Activated CD8-positive, alpha-beta memory T cell treated with anti-CD3 and anti-CD28 coated beads for 4 hours (primary cell): ENCODE measurements at regions not wholly inside any gene's neighbourhood (a gene's known extent, or its start where the extent isn't known, plus 50 kb on each side); places are given as distances from the start of the nearest gene placed in this dataset.
"Not testable (repeated sequence)": the region's sequence is repeated elsewhere in the genome, so short reads cannot be mapped to it uniquely, and the experiment has no call there.

ENCODE experiments used
- DNase-seq, 2 donors: peaks; one replicate each; pipeline ENCODE4 v3.0.0-alpha.2; 2020; ENCODE audit warnings: low read depth in 2 of 2

GRCh38 chr11:127864861-127865260 lies 722.5 kb downstream of the ETS1 start:
- DNase-seq = no peak

GRCh38 chr11:127862406-127862805 lies 725.0 kb downstream of the ETS1 start:
- DNase-seq = no peak

GRCh38 chr11:127859941-127860354 lies 727.4 kb downstream of the ETS1 start:
- DNase-seq = no peak

DNA sequence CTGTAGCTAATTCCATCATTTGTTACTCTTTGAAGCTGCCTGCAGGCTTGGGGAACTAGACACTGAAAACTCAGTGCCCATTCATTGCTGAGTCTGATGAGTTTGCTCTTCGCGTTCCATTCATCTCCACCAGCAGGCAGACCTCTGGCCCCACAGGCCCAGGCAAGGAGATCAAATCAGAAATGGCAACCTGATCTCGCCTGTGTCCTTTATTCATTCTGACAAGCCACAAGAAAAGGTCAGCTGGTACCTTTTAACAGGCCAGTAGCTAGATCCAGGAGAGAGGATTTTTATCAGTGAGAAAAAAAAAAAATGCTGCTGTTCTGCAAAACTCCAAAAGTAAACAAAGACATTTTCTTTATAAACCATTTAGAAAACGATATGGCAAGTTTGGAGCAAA lies 742.5 kb downstream of the ETS1 start:
- DNase-seq = no peak

GRCh38 chr11:127843483-127844396 lies 743.6 kb downstream of the ETS1 start:
- peak in 1 of 2 donors; percentile 5 for DNase-seq

DNA sequence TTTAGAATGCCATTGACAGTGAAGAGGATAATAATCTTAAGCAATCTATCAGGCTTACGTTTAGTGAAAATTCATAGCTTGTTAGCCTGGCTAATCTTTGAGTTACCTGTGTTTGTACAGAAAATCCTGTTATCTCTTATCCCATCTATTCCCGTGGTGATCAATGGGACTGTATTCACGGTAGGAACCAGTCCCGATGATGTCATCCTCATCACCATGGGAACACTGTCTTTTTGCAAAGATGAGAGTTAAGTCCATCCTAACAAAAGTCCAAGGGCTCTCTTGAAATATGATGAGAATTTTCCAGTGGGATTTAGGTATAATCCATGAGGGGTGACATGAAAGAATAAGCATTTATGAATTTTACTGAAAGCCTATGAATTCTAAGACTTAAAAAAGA lies 762.2 kb downstream of the ETS1 start:
- DNase-seq = no peak

- DNase-seq = no peak
These were observed 768.7 kb downstream of the ETS1 start for GRCh38 chr11:127818625-127819024.

GRCh38 chr11:127816962-127817361 lies 770.4 kb downstream of the ETS1 start:
- no peak for DNase-seq

GRCh38 chr11:127815331-127815730 lies 772.0 kb downstream of the ETS1 start:
- DNase-seq = no peak

- no peak for DNase-seq
These were observed 780.9 kb downstream of the ETS1 start for GRCh38 chr11:127806501-127806900.

- no peak for DNase-seq
These were observed 781.6 kb downstream of the ETS1 start for GRCh38 chr11:127805771-127806170.

DNA sequence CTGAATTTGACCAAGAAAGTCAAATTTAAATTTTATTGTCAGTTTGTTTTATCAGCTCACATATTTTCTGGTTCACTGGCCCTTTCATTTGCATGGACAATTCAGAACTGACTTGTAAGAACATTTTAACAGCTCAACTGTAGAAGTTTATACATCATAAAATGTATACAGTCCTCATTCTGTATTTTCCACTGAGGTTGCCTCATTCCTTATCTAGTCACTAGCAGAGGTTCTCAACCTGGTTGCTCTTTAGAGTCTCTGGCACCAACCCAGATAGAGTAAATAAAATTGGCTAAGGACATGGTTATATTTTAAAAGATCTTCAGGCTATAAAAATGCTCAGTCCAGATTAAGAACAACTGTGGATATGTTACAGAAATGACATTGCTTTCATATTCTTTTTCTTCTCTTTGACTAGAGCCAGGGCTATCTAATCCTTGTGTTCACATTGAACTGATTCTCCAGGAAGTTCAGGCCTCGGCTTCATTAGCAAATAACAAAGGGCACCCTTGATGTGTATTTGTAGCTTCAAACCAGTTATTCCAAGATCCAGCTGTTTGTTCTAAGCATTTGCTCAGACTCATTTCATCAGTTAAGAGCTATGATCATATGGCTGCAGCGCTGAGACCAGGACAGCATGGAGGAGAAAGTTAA lies 782.5 kb downstream of the ETS1 start:
- DNase-seq = no peak

DNA sequence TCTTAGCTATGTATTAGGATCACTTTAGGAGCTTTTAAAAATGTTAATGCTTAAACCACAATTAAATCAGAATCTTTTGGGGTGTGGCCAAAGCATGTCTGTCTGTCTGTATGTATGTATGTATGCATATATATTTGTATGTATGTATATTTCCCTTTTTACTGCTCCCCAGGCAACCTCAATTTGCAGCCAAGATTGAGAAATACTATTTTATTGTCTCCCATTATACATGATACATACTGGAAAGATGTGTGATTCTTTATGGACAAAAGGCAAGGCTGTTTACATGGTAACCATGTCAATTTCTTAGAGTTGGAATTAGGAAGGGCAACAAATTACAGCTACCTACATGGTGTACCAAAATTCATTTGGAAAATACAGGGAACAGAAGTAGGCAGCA lies 783.6 kb downstream of the ETS1 start:
- no peak for DNase-seq

DNA sequence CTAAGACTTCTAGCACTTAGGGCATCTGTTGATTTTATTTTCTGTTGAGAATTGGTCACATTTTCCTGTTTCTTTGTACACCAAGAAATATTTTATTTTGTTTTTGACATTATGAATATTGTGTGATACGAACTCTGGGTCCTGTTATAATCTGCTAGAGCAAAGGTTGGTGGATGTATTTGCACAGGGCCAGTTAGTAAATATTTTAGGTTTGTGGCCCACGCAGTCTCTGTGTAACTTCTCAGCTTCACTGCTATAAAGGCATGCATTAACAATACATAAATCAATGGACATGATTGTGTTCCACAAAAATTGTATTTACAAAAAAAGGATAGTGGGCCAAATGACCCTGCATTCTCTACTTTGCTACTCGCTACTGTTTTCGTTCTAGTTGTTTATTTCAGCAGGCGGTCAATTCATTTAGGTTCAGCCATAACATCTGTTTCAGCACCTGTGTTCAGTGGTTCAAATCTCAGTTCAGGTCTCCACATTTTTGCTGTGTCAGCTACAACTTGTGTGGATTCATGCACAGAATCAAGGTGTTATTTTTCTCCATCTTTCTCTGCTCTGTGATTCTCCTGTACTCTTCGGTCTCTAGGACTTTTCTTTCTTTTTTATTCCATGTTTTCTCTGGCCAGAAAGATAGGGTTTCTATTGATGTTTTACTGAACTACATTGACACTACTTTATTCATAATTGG lies 786.2 kb downstream of the ETS1 start:
- no peak for DNase-seq

DNA sequence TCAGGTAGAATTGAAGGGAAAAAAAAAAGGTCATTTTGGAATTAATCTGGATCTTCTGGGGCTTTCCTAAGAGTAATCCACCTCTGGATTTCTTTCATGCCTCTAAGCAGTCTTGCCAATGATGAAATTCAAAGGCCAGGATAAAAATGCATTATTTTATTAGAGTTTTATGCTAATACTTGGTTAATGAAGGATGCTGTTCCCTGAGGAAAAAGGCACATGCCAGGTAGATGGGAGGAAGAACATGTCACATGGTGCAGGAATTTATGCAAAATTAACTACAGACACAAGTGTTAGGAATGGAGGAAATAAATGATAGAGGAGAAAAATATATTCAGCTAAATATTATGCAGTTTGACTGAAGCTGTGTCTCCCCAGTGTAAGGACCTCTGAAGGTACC lies 792.0 kb downstream of the ETS1 start:
- DNase-seq = no peak

DNA sequence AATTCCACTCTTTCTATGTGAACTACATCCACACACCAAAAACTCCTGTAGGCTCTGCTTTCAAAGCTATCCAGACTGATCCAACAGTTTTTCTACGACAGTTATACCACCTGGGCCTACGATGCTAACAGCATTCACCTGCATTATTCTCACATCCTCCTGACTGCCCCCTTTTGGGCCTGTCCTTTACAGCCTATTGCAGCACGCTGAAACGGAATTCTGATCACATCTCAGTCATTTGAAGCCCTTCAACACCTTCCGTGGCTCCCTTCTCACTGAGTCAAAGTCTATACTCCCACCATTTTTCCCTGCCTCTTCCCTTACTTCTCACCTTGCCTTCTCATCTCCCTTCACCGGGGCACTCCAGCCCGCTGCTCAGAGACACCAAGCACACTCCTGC lies 791.3 kb upstream of the KIRREL3 start:
- DNase-seq = no peak

DNA sequence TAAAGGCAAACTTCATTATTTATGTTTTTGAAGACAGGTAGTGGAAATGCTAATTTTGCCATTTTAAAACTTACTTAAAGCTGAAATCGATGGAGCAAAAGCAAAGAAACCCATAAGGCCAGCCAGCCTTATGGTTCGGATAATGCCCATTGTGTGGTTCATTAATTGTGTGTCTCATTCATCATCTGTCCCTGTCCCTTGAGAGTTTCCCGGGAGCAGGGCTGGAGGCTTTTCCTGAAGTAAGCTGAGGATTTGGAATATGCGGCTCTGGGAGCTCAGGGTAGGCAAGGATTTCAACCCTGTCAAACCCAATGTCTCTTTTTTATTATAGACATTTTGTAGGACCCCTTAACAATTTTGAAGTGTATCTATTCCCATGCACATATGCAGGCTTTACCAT lies 790.0 kb upstream of the KIRREL3 start:
- no peak for DNase-seq

DNA sequence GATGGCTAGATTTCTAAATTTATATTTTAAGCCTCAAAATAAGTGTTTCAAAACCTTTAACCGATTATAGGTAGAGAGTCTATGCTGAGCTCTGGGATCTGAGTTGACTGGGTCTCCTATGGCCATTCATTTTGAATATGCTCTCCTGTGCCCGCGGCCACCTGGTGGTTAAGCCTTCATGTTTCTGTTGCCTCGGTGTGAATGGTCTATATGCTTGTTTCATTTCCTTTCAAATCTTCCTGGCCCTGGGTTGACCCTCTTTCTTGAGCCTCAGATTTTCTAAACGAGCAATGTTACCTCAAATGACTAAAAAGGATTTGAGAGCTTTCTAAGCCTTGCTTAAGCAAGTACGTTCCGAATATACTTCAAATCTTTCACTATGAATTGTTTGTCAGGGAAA lies 789.4 kb upstream of the KIRREL3 start:
- no peak for DNase-seq

GRCh38 chr11:127772938-127773337 lies 772.4 kb upstream of the KIRREL3 start:
- not testable (repeated sequence) for DNase-seq

- DNase-seq = not testable (repeated sequence)
These were observed 768.4 kb upstream of the KIRREL3 start for GRCh38 chr11:127768931-127769330.

DNA sequence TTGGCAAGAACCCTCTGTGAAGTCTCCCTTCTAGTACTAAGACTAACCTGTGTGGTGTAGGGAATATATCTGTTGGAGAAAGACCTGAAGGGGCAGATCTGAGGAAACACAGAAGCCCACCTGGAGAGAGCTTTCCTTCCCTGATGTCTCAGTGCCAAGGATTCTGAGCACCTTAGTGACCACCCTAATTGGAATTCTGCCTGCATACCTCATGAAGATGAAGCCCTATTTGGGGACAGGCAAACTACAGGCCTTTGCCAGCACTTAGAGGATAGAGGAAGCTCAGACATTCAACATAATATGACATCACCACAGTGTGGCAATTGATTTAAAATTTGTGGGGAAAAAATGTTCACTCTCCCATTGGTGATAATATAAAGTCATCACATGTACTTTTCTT lies 766.2 kb upstream of the KIRREL3 start:
- no peak for DNase-seq

DNA sequence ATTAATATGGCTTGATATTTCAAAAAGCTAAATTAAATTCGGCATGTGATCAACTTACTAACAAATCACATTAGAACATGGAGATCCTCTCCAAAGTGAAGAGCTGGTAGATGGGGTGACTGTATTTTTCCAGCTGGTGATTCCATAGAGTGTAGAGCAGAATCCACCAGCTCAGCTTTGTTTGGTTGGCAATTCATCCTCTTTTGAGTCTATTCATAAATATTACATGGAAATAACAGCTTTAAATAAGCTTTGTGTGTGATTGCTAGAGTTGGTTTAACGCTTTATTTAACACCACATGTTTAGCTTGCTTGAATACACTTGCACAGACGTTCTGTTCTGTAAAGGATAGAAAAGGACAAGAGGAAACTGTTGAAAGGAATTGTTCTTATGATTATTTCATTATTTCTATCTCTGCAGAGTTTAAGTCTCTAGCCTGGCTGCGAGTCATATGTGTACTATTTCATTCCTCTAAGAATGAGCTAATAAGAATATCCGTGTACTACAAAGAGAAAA lies 738.3 kb upstream of the KIRREL3 start:
- no peak for DNase-seq
